GM18502 (cell line): ENCODE measurements at regions not wholly inside any gene's neighbourhood (a gene's known extent, or its start where the extent isn't known, plus 50 kb on each side); places are given as distances from the start of the nearest gene placed in this dataset.

Experiments used
- ATAC-seq: cut with Tn5 transposase; IDR thresholded peaks from one replicate; pipeline ENCODE4 v1.9.1; 2021; ENCODE audit warnings: mild to moderate bottlenecking; ENCODE audit not compliant: unreplicated experiment, poor library complexity

DNA sequence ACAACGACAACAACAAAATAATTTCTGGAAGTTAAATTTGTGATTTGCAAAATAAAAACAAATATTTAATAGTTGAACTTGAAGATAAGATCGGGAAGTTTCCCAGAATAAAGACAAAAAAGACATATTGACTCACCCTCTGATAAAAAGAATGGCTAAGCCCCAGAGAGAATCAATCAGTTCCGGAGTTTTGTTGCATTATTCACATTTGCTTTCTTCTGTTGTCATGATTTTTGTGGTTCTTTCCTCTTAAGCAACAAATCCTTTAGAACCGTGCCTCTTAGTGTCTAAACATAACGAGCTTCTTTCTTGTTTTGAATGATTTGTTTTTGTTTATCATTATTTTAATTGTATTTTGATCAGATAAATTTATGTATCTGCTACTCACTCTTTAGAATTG, 134.9 kb upstream of the ADRA1D start:
- ATAC-seq: no peak

DNA sequence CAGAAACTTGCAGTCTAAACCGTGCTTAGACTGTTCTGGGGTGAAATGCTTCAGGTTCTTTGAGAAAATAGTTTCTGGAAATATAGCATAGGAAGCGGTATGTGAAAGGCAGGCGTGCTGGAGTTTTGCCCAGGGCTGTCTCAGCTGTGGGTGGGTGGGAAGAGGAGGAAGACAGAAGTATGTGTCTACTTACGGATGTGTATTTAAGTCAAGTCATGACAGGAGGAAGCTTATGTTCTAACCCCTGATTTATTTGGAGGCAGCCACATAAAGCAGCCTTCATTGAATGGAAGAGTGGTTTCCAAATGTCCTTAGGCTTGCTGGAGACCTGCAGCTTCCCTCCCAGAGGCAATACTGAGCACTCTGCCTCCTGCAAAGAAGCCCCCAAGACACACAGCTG, 126.8 kb upstream of the ADRA1D start:
- no peak for ATAC-seq

DNA sequence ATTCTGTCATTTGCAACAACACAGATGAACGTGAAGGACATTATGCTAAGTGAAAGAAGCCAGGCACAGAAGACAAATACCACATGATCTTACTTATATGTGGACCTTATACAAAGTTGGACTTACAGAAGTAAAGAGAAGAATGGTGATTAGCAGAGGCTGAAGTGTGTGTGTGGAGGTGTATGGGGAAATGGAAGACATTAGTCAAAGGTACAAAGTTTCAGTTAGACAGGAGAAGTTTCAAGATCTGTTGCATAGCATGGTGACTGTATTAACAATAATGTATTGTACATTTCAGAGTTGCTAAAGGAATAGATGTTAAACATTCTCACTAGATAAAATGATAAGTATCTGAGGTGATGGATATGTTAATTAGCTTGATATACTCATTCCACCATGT, 124.4 kb upstream of the ADRA1D start:
- no peak for ATAC-seq

DNA sequence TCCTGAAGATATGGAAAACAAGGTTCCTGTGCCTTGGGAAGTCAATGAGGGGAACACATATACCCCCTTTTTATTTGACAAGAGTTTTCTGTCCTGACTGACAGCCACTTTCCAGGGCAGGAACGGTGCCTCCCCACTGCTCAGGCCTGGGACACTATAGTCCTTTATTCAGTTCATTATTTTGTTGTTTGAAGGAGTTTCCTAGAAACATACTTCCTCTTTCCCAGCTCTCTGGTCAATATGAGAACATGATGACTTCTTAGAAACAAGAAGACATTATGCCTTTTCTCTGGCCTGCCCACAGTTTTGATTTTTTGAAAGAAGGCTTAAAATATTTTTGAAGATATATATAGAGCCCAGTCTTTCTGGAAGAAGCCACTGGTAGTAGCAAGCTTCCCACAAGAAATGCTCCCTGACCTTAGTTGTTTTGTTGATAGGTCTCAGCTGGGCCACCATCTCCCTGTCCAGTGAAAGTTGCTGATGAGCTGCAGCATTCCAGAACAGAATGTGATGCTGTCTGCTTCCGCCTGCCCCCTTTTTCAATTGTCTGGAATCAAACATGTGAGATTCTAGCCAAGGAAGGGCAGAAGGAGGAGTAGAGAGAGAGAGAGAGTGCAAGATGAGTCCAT, 122.7 kb upstream of the ADRA1D start:
- ATAC-seq: no peak

DNA sequence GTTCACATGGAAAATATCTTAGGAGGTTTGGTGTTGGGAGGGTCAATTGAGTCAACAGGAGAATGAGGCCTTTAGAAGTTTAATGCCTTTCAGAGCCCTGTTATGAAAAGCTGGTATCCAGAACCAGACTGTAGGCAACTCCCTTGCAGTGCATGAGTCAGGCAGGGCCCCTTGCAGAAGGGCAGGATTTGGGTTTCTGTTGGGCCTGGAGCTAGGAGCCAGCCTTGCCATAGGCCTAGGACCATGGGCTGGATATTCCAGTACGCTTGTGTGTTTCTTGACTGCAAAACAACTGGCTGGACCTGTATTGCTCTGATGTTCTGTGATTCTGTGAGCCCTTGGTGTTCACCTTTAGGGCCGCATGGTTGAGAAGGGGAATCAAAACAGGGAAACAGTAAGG, 121.8 kb upstream of the ADRA1D start:
- no peak for ATAC-seq

GRCh38 chr20:4369798-4370124, 120.7 kb upstream of the ADRA1D start:
- ATAC-seq: peak; percentile 67

GRCh38 chr20:4369119-4369797, 120.2 kb upstream of the ADRA1D start:
- peak; percentile 37 for ATAC-seq

GRCh38 chr20:4366076-4366475, 117.0 kb upstream of the ADRA1D start:
- no peak for ATAC-seq

- ATAC-seq: no peak
Observed at GRCh38 chr20:4358552-4358951, 109.5 kb upstream of the ADRA1D start.

DNA sequence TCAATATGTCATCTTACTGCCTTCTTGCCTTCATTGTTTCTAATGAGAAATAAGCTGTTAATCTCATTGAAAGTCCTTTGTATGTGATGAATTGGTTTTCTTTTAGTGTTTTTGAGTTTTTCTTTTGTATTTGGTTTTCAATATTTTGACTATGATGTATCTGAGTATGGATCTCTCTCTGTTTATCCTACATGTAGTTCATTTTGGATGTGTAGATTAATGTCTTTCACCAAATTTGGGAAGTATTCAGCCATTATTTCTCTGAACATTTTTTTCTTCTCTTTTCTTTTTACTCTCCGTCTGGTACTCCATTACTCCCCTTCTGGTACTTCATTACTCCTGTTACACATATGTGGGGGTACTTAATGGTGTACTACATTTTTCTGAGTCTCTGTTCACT, 103.3 kb upstream of the ADRA1D start:
- no peak for ATAC-seq

DNA sequence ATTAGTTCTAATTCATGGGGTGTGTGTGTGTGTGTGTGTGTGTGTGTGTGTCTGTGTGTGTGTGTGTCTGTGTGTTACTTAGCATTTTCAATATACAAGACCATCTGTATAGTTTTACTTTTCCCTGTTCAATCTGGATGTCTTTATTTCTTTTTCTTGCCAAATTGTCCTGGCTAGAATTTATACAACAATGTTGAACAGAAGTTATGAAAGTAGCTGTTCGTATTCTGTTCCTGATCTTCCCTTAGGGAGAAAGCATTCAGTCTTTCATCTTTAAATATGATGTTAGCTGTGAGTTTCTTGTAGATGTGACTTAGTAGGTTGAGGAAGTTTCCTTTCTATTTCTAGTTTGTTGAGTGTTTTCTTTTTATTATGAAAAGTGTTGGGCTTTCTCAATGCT, 101.0 kb upstream of the ADRA1D start:
- ATAC-seq: no peak

- ATAC-seq: no peak
Observed at GRCh38 chr20:4344670-4345069, 95.6 kb upstream of the ADRA1D start.

GRCh38 chr20:4342609-4343008, 93.5 kb upstream of the ADRA1D start:
- ATAC-seq: no peak

DNA sequence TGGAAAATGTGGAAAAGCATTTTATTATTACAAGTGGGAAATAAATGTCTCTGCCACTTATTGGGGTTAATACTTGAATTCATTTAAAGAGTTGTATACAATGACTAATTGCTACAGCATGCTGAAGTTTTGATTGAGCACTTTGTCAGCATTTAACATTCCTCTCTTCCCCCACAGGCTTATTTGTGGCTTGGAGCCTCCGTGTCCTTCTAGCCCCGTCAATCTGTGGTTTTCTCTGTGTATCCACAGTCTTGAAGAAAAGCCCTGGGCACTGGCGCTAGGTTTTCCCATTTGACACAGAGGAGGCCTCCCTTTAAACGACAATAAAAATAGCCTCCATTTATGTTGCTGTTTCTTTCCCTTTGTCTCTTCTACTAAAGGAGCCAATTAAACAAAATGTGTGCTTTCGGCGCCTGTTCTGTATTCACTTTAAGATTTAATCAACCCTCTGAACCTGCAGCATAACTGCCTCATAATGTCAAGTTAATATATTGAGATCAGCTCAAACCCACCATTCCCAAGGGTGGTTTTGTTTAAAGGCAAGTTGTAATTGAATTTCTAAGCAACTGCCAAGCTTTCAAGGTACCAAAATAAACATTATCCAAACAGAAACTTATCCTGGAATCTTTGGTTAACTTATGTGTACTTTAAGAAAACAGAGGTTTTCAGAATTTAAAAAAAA, 92.9 kb upstream of the ADRA1D start:
- no peak for ATAC-seq

GRCh38 chr20:4335722-4336121, 86.6 kb upstream of the ADRA1D start:
- ATAC-seq: no peak

DNA sequence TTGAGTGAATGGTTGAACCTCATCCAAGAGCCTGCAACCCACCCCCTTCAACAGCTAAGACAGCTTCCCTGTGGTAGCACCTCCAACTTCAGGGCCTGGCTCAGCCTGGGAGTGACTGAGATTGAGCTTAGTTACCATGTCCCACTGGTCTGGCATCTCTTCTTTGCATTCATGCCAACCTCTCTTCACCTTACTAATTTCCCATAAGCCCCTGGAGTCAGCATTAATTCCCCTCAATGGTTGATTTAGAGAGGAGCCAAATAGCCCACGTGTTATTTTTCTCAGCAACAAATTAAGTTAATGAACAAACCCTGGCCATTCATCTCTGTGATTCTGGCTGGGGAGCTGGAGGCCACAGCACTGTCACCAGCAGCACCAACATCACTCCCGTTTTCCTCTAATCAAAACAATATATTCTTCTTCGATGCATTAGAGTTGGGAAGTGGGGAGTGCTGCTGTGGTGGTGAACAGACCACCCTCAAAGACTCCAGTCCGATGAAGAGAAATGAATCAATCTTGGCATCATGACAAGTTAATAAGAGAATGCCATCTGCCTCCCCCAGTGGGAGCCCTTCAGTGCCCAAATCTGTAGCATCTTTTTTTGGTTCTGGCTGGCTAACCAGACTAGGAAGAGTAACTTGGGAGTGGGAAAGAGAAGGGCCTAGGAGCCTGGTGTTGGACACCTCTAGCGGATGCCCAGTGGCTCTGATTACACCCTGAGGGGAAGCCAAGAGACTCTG, 83.2 kb upstream of the ADRA1D start:
- no peak for ATAC-seq

- no peak for ATAC-seq
Observed at GRCh38 chr20:4330011-4330410, 80.9 kb upstream of the ADRA1D start.

DNA sequence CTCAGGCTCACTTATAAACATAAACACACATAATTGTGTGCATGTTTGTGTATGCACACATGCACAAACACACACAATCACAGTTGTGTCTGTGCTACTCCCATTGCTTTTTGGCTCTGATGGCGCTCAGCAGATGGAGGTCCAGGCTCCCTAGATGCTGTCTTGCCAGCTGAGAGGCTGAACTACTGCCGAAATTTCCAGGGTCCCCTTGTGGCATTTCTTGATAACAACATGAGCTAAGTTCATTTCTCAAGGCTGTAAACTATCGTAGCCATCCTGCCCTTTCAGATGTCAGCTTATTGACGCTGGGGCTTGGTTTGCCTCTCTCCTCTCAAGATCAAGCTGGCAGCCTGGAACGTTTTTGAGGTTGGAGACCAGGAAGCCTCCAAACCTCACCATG, 80.1 kb upstream of the ADRA1D start:
- no peak for ATAC-seq

DNA sequence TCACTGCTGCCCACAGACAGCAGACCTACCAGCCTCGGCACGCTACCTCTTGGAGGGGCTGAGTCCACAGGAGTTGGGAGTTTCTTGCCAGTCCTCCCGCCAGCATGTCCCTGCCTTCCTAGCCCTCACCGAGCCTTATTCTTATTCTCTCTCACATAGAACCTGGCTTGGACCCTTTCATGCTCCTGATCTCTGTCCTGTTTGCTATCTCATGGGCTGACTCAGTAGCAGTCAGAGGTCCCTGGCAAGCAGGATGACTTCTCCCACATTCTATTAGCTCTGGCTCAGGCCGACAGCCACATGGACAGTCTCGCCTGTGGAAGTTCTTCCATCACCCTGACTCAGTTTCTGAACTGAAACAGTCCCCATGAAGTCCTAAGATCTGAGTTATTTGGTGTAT, 79.5 kb upstream of the ADRA1D start:
- ATAC-seq: no peak

GRCh38 chr20:4327956-4328355, 78.9 kb upstream of the ADRA1D start:
- no peak for ATAC-seq
